Esophagus (tissue), 2 donors: ENCODE measurements at regions not wholly inside any gene's neighbourhood (a gene's known extent, or its start where the extent isn't known, plus 50 kb on each side); places are given as distances from the start of the nearest gene placed in this dataset.
A peak's percentile ranks its signal among the peaks of the same experiment; 100 is the strongest.

Experiments used
- H3K27ac ChIP-seq, 2 donors: one replicate each; pipeline ENCODE4 v1.5.1; 2013; ENCODE audit warnings: low read depth in 2 of 2, mild to moderate bottlenecking in 2 of 2, inconsistent platforms in 1 of 2, low read length in 1 of 2, moderate library complexity in 1 of 2
- H3K27me3 ChIP-seq, 2 donors: one replicate each; pipeline ENCODE4 v1.6.1; 2013; ENCODE audit warnings: low read length in 2 of 2, control low read depth in 1 of 2, mild to moderate bottlenecking in 1 of 2; ENCODE audit not compliant: insufficient read depth in 2 of 2, control insufficient read depth in 1 of 2
- H3K36me3 ChIP-seq, 2 donors: one replicate each; pipeline ENCODE4 v1.6.1; 2013; ENCODE audit warnings: low read length in 1 of 2; ENCODE audit not compliant: control insufficient read depth in 2 of 2, insufficient read depth in 2 of 2
- H3K4me1 ChIP-seq, 2 donors: one replicate each; pipeline ENCODE4 v1.6.1; 2013; ENCODE audit warnings: low read length in 1 of 2; ENCODE audit not compliant: control insufficient read depth in 2 of 2, insufficient read depth in 2 of 2
- H3K4me3 ChIP-seq, 2 donors: one replicate each; pipeline ENCODE4 v1.5.1; 2013; ENCODE audit warnings: low read length in 2 of 2, mild to moderate bottlenecking in 2 of 2, low read depth in 1 of 2, moderate library complexity in 1 of 2
- H3K9me3 ChIP-seq, 2 donors: one replicate each; pipeline ENCODE4 v1.6.1; 2013; ENCODE audit warnings: mild to moderate bottlenecking in 2 of 2, low read depth in 1 of 2, low read length in 1 of 2, moderate library complexity in 1 of 2; ENCODE audit not compliant: control insufficient read depth in 2 of 2, insufficient read depth in 1 of 2
- WGBS, 2 donors: extraction: QIAGEN DNeasy Blood & Tissue Kit; methylation state at CpG; one replicate each; pipeline ENCODE4 v1.1.7; 2013; 5-methylcytosine and 5-hydroxymethylcytosine counted together
- donor health status: healthy with polysubstance abuse.
- donor health status: Bipolar disorder and iron deficiency.

- Histone ChIP-seq H3K36me3 (no peaks in the 10 kb centered on the region), H3K4me3 (no peak overlapping the region), H3K27me3 (no peaks in the 10 kb centered on the region), H3K27ac (no peak overlapping the region), H3K9me3 (peaks cover 0 to 4% of the 10 kb centered on the region in 2 donors), H3K4me1 (peaks cover 3 to 18% of the 10 kb centered on the region in 2 donors)
- WGBS, 2 donors, result 90 to 94% methylated on average over 13 of the region's 13 CpGs
These were observed 82.4 kb upstream of the DIO3 start for GRCh38 chr14:101478796-101479410.

- no peak overlapping the region for H3K4me3 ChIP-seq
These were observed 81.1 kb upstream of the DIO3 start for GRCh38 chr14:101480022-101480746.

GRCh38 chr14:101480747-101481530 lies 80.4 kb upstream of the DIO3 start:
- 25 to 34% methylated on average over 16 of the region's 16 CpGs for WGBS, 2 donors
- peaks cover 0 to 4% of the 10 kb centered on the region in 2 donors for H3K9me3 ChIP-seq
- peak overlapping the region; percentile 15 to 37 for H3K27ac ChIP-seq
- peaks cover 0 to 15% of the 10 kb centered on the region in 2 donors for H3K4me1 ChIP-seq
- no peaks in the 10 kb centered on the region for H3K36me3 ChIP-seq
- no peaks in the 10 kb centered on the region for H3K27me3 ChIP-seq
- H3K4me3 ChIP-seq, result no peak overlapping the region

More at GRCh38 chr14:101480022-101480746, 81.1 kb upstream of the DIO3 start:
- H3K36me3 ChIP-seq, result no peaks in the 10 kb centered on the region
- peak overlapping the region; percentile 7 to 15 for H3K27ac ChIP-seq
- peaks cover 3 to 18% of the 10 kb centered on the region in 2 donors for H3K4me1 ChIP-seq
- WGBS, 2 donors, result 55 to 63% methylated on average over 12 of the region's 12 CpGs
- H3K27me3 ChIP-seq, result no peaks in the 10 kb centered on the region
- H3K9me3 ChIP-seq, result peaks cover 0 to 4% of the 10 kb centered on the region in 2 donors

- H3K36me3 ChIP-seq, result no peaks in the 10 kb centered on the region
- 60 to 66% methylated on average over 5 of the region's 5 CpGs for WGBS, 2 donors
- H3K27me3 ChIP-seq, result no peaks in the 10 kb centered on the region
- no peak overlapping the region for H3K27ac ChIP-seq
- no peak overlapping the region for H3K4me3 ChIP-seq
- peaks cover 0 to 9% of the 10 kb centered on the region in 2 donors for H3K4me1 ChIP-seq
- peaks cover 0 to 4% of the 10 kb centered on the region in 2 donors for H3K9me3 ChIP-seq
These were observed 79.7 kb upstream of the DIO3 start for GRCh38 chr14:101481557-101481956.

- H3K36me3 ChIP-seq, result no peaks in the 10 kb centered on the region
- 88 to 89% methylated on average over 4 of the region's 4 CpGs for WGBS, 2 donors
- no peak overlapping the region for H3K27ac ChIP-seq
- H3K4me3 ChIP-seq, result no peak overlapping the region
- no peaks in the 10 kb centered on the region for H3K27me3 ChIP-seq
- peaks cover 0 to 4% of the 10 kb centered on the region in 2 donors for H3K9me3 ChIP-seq
- peaks cover 0 to 5% of the 10 kb centered on the region in 2 donors for H3K4me1 ChIP-seq
These were observed 79.2 kb upstream of the DIO3 start for GRCh38 chr14:101482066-101482465.

- H3K9me3 ChIP-seq, result peaks cover 0 to 4% of the 10 kb centered on the region in 2 donors
- 84 to 90% methylated on average over 4 of the region's 4 CpGs for WGBS, 2 donors
- no peaks in the 10 kb centered on the region for H3K4me1 ChIP-seq
- no peaks in the 10 kb centered on the region for H3K27me3 ChIP-seq
- no peaks in the 10 kb centered on the region for H3K36me3 ChIP-seq
- H3K27ac ChIP-seq, result no peak overlapping the region
- H3K4me3 ChIP-seq, result no peak overlapping the region
These were observed 77.5 kb upstream of the DIO3 start for GRCh38 chr14:101483829-101484228.

GRCh38 chr14:101489092-101489760 lies 72.1 kb upstream of the DIO3 start:
- Histone ChIP-seq H3K4me3 (no peak overlapping the region), H3K4me1 (no peaks in the 10 kb centered on the region), H3K36me3 (no peaks in the 10 kb centered on the region), H3K27me3 (no peaks in the 10 kb centered on the region), H3K9me3 (no peaks in the 10 kb centered on the region), H3K27ac (no peak overlapping the region)
- 69 to 79% methylated on average over 9 of the region's 9 CpGs for WGBS, 2 donors

- no peaks in the 10 kb centered on the region for H3K36me3 ChIP-seq
- H3K27me3 ChIP-seq, result no peaks in the 10 kb centered on the region
- WGBS, 2 donors, result 82 to 83% methylated on average over 9 of the region's 9 CpGs
- H3K27ac ChIP-seq, result no peak overlapping the region
- no peaks in the 10 kb centered on the region for H3K9me3 ChIP-seq
- no peak overlapping the region for H3K4me3 ChIP-seq
- no peaks in the 10 kb centered on the region for H3K4me1 ChIP-seq
These were observed 70.5 kb upstream of the DIO3 start for GRCh38 chr14:101490771-101491170.

- no peaks in the 10 kb centered on the region for H3K36me3 ChIP-seq
- H3K4me1 ChIP-seq, result no peaks in the 10 kb centered on the region
- H3K9me3 ChIP-seq, result no peaks in the 10 kb centered on the region
- H3K27ac ChIP-seq, result no peak overlapping the region
- WGBS, 2 donors, result 90 to 91% methylated on average over 12 of the region's 12 CpGs
- H3K4me3 ChIP-seq, result no peak overlapping the region
- no peaks in the 10 kb centered on the region for H3K27me3 ChIP-seq
These were observed 69.5 kb upstream of the DIO3 start for GRCh38 chr14:101491841-101492240.
